K562 (cell line): ENCODE measurements at regions not wholly inside any gene's neighbourhood (a gene's known extent, or its start where the extent isn't known, plus 50 kb on each side); places are given as distances from the start of the nearest gene placed in this dataset.

ENCODE experiments used
- ARID1B ChIP-seq: fragments of 450-650 bp; IDR thresholded peaks from 2 replicates; pipeline ENCODE4 v1.6.1; 2016; ENCODE audit warnings: antibody characterized with exemption, mild to moderate bottlenecking, inconsistent platforms
- HMGN3 ChIP-seq: IDR thresholded peaks from 2 replicates; pipeline ENCODE4 v1.6.1; 2011; ENCODE audit warnings: borderline replicate concordance, low read depth, mild to moderate bottlenecking, mixed read lengths, low read length; ENCODE audit not compliant: insufficient read length; ENCODE audit errors: extremely low read depth
- POLR2AphosphoS5 ChIP-seq: IDR thresholded peaks from 2 replicates; pipeline ENCODE4 v1.6.1; 2011; ENCODE audit warnings: mild to moderate bottlenecking, low read depth, low read length, moderate library complexity; ENCODE audit not compliant: control insufficient read depth, insufficient read depth
- REST ChIP-seq, 2 experiments: fragments of 450-650 bp; formaldehyde crosslinking in 1 of 2; IDR thresholded peaks; 2 replicates each; pipeline versions ENCODE4 v1.4.0 to v1.6.1; 2014 to 2020; ENCODE audit warnings: mild to moderate bottlenecking in 2 of 2, borderline replicate concordance in 1 of 2, low read depth in 1 of 2

- TF ChIP-seq REST (IDR thresholded peaks at IDR 0.05; ENCODE audit: borderline replicate concordance) (no peak), REST (CRISPR knock-in tag; IDR thresholded peaks at IDR 0.05; ENCODE audit: low read depth) (no peak), POLR2AphosphoS5 (no peak), ARID1B (peak; percentile 51), HMGN3 (no peak)
Measured at GRCh38 chr11:109926941-109927340, 166.3 kb upstream of the ZC3H12C start (continued).
